AG04450 (cell line): ENCODE measurements at regions not wholly inside any gene's neighbourhood (a gene's known extent, or its start where the extent isn't known, plus 50 kb on each side); places are given as distances from the start of the nearest gene placed in this dataset.

Experiments
- CTCF ChIA-PET: fragments of 300-600, 350-600 bp; formaldehyde crosslinking; extraction: SDS; loops from one replicate; lab custom pipeline; 2022; ENCODE audit warnings: antibody characterized with exemption, inconsistent platforms; lab: Charles Lee
- POLR2A ChIA-PET: fragments of 350-600 bp; formaldehyde crosslinking; extraction: SDS; loops from one replicate; lab custom pipeline; 2021; ENCODE audit warnings: antibody characterized with exemption, inconsistent platforms; lab: Yijun Ruan, JAX
- DNase-seq: peaks from one replicate; pipeline ENCODE4 v3.0.0-alpha.2; 2011; ENCODE audit warnings: low read depth, low spot score
- H3K27ac ChIP-seq: one replicate; pipeline ENCODE4 v1.5.1; 2012; ENCODE audit warnings: low read depth, low read length, control low read depth
- H3K27me3 ChIP-seq: one replicate; pipeline ENCODE4 v1.6.0; 2012; ENCODE audit warnings: low read length; ENCODE audit not compliant: control insufficient read depth, insufficient read depth
- H3K4me3 ChIP-seq: 2 replicates; pipeline ENCODE4 v1.5.1; 2011; ENCODE audit warnings: mild to moderate bottlenecking, low read depth, low read length, control low read depth
- H3K9me3 ChIP-seq: 2 replicates; pipeline ENCODE4 v1.5.1; 2012; ENCODE audit warnings: low read length; ENCODE audit not compliant: control insufficient read depth, insufficient read depth
- CTCF ChIP-seq: IDR thresholded peaks from 2 replicates; pipeline ENCODE4 v1.5.1; 2011; ENCODE audit warnings: low read depth, low read length, control low read depth, inconsistent platforms

DNA sequence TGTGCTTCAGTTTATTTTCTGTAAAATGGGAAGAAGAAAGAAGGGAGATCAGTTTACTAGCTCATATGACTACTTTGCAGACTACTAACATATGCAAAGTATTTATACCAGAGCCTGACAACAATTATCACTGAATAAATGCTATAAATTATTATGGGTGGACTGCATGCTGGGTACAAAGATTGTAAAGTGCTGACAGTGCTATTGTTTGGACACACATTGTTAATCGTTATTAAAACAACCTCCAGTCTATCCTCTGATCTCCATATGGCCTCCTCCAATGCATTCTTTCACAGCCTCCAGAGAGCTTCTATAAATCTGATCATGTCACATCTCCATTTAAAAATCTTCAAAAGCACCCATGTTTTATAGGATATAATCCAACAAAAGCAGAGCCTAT, 90.1 kb upstream of the HS3ST1 start:
- POLR2A ChIA-PET = no interaction called here
- Histone ChIP-seq H3K4me3 (no peak overlapping the region), H3K27ac (no peak overlapping the region), H3K27me3 (no peaks in the 10 kb centered on the region), H3K9me3 (no peaks in the 10 kb centered on the region)
- no peak for DNase-seq
- CTCF ChIA-PET = no interaction called here
- no peak for TF ChIP-seq CTCF

DNA sequence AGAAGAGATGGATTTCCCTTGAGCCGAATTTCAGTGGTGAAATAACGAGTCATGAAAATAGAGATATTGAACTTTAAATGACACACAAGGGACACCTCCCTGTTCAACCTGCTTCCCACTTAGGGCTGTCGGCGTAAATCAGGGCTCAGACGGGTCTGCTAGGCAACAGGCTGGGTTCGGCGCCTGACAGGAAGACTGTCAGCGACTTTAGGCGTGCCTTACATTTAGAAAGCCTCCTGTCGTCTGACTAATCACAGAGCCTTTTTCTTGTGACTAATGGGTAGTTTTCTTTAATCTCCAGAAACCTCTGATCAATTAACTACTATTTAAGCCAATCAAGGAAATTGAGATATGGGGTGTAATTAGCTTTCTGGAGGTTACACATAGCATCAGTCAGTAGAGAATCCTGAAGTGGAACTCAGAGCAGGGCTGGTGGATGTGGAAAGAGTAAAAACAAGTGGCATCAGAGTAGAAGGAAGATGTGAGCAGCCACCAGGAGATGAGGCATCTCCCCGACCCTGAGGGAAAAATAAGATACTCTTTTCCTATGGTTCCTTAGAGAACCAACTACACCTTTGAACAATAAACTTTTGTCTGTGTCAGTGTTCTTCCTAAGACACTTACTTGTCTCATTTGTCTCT, 86.2 kb upstream of the HS3ST1 start:
- H3K27me3 ChIP-seq = no peaks in the 10 kb centered on the region
- no peak for TF ChIP-seq CTCF
- ChIA-PET POLR2A (no interaction called here), CTCF (interaction anchor here (1.4 kb wide), 1 partner anchor 205 kb away, joined by 4 read pairs; no protein-coding TSS in a partner anchor)
- no peaks in the 10 kb centered on the region for H3K9me3 ChIP-seq
- H3K27ac ChIP-seq = no peak overlapping the region
- H3K4me3 ChIP-seq = no peak overlapping the region
- no peak for DNase-seq

- no peak for TF ChIP-seq CTCF
- H3K9me3 ChIP-seq = no peaks in the 10 kb centered on the region
- no peaks in the 10 kb centered on the region for H3K27me3 ChIP-seq
- ChIA-PET POLR2A (no interaction called here), CTCF (interaction anchor here (1.4 kb wide), 1 partner anchor 206 kb away, joined by 4 read pairs; no protein-coding TSS in a partner anchor)
- H3K4me3 ChIP-seq = no peak overlapping the region
- no peak for DNase-seq
- no peak overlapping the region for H3K27ac ChIP-seq
Measured at GRCh38 chr4:11514003-11514402, 85.3 kb upstream of the HS3ST1 start.

DNA sequence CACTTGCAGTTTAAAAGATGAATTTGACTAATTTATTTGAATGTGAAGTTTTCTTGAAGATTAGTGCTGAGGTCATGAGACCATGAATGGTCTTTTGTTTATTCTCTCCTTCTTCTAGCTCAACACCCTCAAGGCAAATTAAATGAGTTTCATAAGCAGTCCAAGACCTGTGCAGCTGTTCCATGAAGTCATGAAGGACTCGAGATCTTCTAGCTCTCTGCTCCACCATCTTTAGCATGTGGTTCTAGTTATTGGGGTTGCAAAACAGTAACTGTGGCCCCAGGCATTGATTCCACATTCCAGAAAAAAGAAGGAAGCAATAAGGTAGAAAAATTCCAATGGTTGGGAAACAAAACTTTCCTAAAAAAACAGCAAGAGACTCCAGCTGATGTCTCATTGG, 84.2 kb upstream of the HS3ST1 start:
- no peak for DNase-seq
- no peaks in the 10 kb centered on the region for H3K27me3 ChIP-seq
- H3K4me3 ChIP-seq = no peak overlapping the region
- ChIA-PET CTCF (no interaction called here), POLR2A (no interaction called here)
- no peak for TF ChIP-seq CTCF
- no peak overlapping the region for H3K27ac ChIP-seq
- no peaks in the 10 kb centered on the region for H3K9me3 ChIP-seq

DNA sequence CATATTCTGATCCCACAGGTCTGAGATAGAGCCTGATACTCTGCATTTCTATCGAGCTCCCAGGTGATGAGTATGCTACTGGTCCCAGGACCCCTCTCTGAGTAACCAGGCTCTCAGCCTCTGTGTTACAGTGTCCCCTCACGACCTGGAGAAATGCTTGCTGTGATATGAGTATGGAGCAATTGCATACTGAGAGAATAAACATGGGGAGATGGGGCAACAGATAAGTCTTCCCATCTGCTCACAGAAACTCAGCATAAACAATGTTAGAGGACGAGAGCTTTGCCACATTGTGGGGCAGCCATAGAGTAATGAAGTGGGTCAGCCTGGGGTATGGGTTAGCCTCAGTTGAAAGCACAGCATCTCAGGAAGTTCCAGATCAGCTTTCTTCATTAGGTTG, 82.6 kb upstream of the HS3ST1 start:
- Histone ChIP-seq H3K27ac (no peak overlapping the region), H3K4me3 (no peak overlapping the region), H3K9me3 (no peaks in the 10 kb centered on the region), H3K27me3 (no peaks in the 10 kb centered on the region)
- no peak for TF ChIP-seq CTCF
- DNase-seq = no peak
- ChIA-PET CTCF (no interaction called here), POLR2A (no interaction called here)
